Skeletal muscle cell (primary cell): ENCODE measurements at regions not wholly inside any gene's neighbourhood (a gene's known extent, or its start where the extent isn't known, plus 50 kb on each side); places are given as distances from the start of the nearest gene placed in this dataset.
A peak's percentile ranks its signal among the peaks of the same experiment; 100 is the strongest.
"Not testable (repeated sequence)": the region's sequence is repeated elsewhere in the genome, so short reads cannot be mapped to it uniquely, and the experiment has no call there.

ENCODE experiments used
- DNase-seq: peaks from one replicate; pipeline ENCODE4 v3.0.0-alpha.2; 2010; ENCODE audit warnings: low read depth
- H3K4me3 ChIP-seq: 2 replicates; pipeline ENCODE4 v1.5.1; 2011; ENCODE audit warnings: low read depth, mild to moderate bottlenecking, control low read depth, low read length, moderate library complexity

DNA sequence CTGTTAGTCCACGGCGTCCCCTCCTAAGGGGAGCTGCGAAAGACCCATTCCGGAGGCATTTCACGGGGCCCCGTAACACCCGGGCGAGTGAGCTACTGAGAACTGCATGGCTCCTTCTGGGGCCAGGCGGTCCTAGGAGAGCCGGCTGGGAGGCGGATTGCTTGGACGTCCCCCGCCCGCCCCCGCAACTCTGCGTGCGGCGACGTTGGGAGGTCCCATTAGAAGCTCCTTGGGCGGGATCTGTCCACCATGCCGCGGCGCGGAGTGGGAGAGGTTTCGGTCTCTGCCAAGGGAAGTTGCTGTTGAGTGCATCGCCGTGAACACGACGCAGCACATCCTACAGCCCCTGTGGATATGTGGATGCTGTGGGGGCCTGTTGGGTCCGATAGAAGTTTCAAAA lies 85.4 kb upstream of the IGFBP7 start:
- no peak overlapping the region for H3K4me3 ChIP-seq
- no peak for DNase-seq

GRCh38 chr4:57194068-57194611 lies 84.0 kb upstream of the IGFBP7 start:
- no peak for DNase-seq

GRCh38 chr4:57193209-57193810 lies 83.1 kb upstream of the IGFBP7 start:
- DNase-seq, result no peak
- no peak overlapping the region for H3K4me3 ChIP-seq

More at GRCh38 chr4:57194068-57194611, 84.0 kb upstream of the IGFBP7 start:
- no peak overlapping the region for H3K4me3 ChIP-seq

DNA sequence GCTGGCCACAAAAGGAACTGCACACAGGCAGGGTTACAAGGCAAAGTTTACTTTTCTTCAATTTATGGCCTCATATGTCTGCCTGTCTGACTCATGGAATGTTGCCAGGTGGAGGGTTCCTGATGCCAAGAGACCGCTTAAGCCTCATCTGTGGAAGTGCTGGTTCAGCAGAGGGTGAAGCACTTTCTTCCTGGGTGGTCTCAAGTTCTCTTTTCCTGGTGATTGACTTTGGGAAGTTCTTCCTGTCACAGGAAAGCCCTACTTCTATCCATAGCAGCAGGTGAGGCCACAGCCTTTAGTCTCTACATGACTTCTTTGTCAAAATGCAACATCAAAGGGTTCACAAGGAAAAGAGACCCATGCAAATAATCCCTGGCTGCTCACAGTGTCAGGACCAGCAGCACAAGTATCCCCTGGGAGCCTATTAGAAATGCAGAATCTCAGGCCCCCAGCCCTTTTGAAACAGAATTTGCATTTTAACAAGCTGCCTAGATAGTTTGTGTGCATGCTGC lies 81.4 kb upstream of the IGFBP7 start:
- peak; percentile 10 for DNase-seq
- H3K4me3 ChIP-seq, result no peak overlapping the region

- no peak for DNase-seq
- H3K4me3 ChIP-seq, result no peak overlapping the region
Measured at GRCh38 chr4:57190601-57191481, 80.7 kb upstream of the IGFBP7 start.

GRCh38 chr4:57187246-57187645 lies 77.1 kb upstream of the IGFBP7 start:
- DNase-seq, result no peak
- H3K4me3 ChIP-seq, result no peak overlapping the region

DNA sequence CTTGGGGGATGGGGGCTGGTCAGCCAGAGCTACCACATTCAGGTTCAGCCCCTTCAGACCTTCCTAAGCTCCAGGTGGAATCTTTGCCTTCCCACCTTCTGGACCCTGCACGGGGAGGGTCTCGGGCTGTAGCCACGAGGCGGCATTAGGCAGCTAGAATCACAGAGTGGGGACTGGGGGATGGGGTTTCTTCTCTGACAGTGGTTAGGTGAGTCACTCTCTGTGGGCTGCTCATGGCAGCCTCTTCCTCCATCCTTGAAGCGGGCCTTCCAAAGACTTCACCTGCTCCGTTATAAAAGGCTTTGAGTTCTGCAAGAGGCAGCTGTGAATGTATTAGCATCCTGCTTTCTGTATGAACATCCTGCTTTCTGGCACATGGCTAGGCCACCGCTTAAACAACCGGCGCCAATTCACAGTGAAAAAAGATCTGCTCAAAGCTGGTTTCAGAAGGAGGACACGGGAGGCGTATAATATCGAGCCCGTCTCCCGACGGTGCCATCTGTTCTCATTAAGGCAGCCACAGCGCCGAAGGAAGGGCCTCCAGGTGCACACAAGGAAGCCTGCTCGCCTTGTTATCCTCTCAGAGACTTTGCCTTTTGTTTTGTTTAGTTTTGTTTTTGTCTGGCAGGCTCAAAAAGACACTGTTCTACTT lies 74.3 kb upstream of the IGFBP7 start:
- no peak for DNase-seq

DNA sequence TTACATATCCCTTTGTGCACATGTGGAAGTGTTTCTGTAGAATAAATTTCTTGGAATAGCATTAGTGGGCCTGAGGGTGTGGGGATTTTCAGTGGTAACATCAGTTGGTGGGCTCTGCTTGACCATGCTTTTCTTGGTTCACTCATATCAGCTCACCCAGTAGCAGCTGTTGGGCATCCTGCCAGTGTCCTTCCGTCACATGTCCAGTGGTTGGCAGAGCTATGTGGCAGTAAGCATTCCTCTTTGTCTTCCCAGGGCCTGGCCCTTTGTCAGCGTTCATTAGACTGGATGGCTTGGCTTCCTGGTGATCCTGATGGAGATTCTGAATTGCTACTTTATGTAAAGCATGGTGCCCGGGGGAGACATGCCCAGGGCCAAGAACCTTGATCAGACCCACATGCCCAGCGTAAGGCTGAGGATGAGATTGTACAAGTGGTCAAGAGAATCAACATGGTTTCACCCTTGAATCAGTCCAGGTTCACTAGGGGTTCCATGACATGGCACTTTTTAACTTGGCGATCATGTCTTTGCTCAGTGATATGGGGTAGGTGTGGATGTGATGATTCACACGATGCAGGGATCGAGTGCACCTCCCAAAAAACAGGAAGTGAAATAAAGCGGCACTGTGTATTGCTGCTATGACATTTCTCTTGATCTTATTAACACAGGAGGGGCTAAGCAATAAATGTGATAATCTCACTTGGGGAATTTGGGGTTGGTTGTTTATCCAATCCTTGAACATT lies 72.1 kb upstream of the IGFBP7 start:
- no peak for DNase-seq
- H3K4me3 ChIP-seq, result no peak overlapping the region

More for the DNA sequence above, 74.3 kb upstream of the IGFBP7 start:
- H3K4me3 ChIP-seq, result no peak overlapping the region

DNA sequence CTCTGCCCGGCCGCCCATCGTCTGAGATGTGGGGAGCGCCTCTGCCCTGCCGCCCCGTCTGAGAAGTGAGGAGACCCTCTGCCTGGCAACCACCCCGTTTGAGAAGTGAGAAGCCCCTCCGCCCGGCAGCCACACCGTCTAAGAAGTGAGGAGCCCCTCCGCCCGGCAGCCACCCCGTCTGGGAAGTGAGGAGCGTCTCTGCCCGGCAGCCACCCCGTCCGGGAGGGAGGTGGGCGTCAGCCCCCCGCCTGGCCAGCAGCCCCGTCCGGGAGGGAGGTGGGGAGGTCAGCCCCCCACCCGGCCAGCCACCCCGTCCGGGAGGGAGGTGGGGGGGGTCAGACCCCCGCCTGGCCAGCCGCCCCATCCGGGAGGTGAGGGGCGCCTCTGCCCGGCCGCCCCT lies 63.0 kb upstream of the IGFBP7 start:
- H3K4me3 ChIP-seq, DNase-seq: not testable (repeated sequence)

DNA sequence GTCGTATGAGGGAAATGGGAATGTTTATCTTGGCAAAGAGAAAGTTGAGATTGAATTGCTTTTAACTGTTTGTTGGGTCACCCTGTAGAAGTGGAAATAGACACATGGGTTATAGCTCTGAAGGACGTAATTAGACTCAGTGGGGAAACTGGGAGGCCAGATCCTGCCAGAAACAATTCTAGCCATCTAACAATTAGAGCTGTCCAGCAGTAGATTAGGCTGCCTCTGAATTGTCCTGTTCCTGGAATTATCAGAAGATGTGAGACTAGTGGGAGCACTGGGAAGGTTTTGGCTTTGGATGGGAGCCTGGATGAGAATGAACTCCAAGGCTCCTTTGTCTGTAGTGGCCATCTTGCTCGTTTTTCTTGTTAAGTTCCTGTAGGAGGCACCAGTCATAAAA lies 61.9 kb upstream of the IGFBP7 start:
- H3K4me3 ChIP-seq, result no peak overlapping the region
- DNase-seq, result no peak

DNA sequence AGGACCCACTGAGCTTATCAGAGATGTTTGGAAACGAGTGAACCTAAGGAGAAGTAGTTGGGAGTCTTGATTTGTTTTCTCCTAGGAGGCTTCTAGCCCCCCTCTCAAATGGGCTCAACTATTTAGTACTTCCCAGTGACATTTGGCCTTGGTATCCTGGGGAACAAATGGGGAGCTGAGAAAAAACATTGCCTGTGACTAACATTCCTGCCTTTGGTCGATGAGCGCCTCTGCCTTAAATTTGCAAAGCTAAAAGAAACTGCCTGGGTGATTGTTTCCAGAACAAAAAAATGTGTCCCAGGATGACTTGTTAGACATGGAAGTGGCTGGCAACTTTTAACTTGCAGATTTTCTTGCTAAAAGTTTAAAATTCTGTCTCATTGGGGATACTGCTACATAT lies 58.8 kb upstream of the IGFBP7 start:
- DNase-seq, result no peak
- no peak overlapping the region for H3K4me3 ChIP-seq

DNA sequence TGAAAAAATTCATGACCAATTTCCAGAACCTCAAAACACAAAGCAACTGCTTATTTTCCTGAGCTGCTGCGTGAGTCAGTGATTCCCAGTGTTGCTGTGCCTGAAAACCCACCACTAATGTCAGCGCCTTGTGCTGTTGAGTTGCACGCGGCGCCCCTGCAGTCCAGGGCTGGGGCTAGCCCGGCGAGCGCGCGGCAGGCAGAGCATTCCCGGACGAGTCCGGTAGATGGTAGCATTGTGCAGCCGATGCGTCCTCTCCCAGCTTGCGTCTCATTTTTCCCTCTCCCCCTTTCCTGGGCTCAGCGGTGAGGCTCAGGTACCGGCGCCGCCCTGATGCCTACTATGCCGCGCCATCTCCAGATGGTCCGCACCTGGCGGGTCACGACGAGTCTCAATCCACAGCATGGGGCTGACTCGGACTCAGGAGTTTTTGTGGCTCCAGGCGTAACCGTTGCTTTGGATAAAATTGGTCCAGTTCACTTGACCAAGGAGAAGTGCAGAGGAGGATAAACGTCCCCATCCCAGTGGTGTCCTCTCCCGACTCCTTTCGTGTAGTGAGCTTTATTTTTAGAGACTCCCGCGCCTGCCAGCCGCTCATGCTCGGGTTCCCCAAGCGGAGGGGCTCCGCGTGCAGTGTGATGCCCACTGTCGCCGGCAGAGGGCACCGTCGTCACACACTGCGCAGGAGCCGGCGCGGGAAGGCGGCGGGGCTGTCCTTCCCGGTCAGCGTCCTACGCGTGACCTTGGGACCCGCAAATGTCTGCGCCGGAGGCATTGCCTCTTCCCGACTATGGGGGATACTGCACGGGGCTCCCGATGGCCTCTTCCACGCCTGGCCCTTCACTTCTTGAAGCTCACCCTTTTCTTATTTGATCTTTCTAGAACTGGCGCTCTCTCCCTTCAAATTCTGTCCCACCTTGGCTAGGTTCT lies 53.6 kb upstream of the IGFBP7 start:
- peak; percentile 57 for DNase-seq

GRCh38 chr4:57162499-57163019 lies 52.4 kb upstream of the IGFBP7 start:
- H3K4me3 ChIP-seq, result no peak overlapping the region
- no peak for DNase-seq

More for the DNA sequence above, 53.6 kb upstream of the IGFBP7 start:
- H3K4me3 ChIP-seq, result peak overlapping the region; percentile 75
